MM.1S (cell line): ENCODE measurements at regions not wholly inside any gene's neighbourhood (a gene's known extent, or its start where the extent isn't known, plus 50 kb on each side); places are given as distances from the start of the nearest gene placed in this dataset.
"Not testable (repeated sequence)": the region's sequence is repeated elsewhere in the genome, so short reads cannot be mapped to it uniquely, and the experiment has no call there.

Experiments used
- DNase-seq: peaks from one replicate; pipeline ENCODE4 v3.0.0-alpha.2; 2015
- H2AFZ ChIP-seq: fragments of 300-600 bp; sonication (generic); 2 replicates; pipeline ENCODE4 v1.6.0; 2016; ENCODE audit warnings: antibody characterized with exemption, low read length
- H3F3A ChIP-seq: fragments of 300-600 bp; sonication (generic); 2 replicates; pipeline ENCODE4 v1.6.1; 2016; ENCODE audit warnings: mild to moderate bottlenecking, antibody characterized with exemption, low read length, moderate library complexity, mixed read lengths; ENCODE audit not compliant: insufficient read depth
- H3K27ac ChIP-seq: fragments of 300-600 bp; sonication (generic); 2 replicates; pipeline ENCODE4 v1.5.1; 2016; ENCODE audit warnings: mild to moderate bottlenecking, low read length
- H3K27me3 ChIP-seq: fragments of 300-600 bp; sonication (generic); replicated peaks from 2 replicates; pipeline ENCODE4 v1.6.0; 2016; ENCODE audit warnings: low read length; ENCODE audit not compliant: insufficient read depth
- H3K36me3 ChIP-seq: fragments of 300-600 bp; sonication (generic); replicated peaks from 2 replicates; pipeline ENCODE4 v1.6.1; 2016; ENCODE audit warnings: mild to moderate bottlenecking, low read length, mixed read lengths; ENCODE audit not compliant: insufficient read depth
- H3K4me1 ChIP-seq: fragments of 300-600 bp; sonication (generic); 2 replicates; pipeline ENCODE4 v1.6.1; 2016; ENCODE audit warnings: low read length, mixed read lengths
- H3K4me2 ChIP-seq: fragments of 300-600 bp; sonication (generic); 2 replicates; pipeline ENCODE4 v1.6.0; 2016; ENCODE audit warnings: low read depth, low read length
- H3K4me3 ChIP-seq: fragments of 300-600 bp; sonication (generic); 2 replicates; pipeline ENCODE4 v1.5.1; 2016; ENCODE audit warnings: low read length, mixed read lengths
- H3K79me2 ChIP-seq: fragments of 300-600 bp; sonication (generic); 2 replicates; pipeline ENCODE4 v1.6.1; 2016; ENCODE audit warnings: mixed run types, low read length, mixed read lengths
- H3K9ac ChIP-seq: fragments of 300-600 bp; sonication (generic); 2 replicates; pipeline ENCODE4 v1.6.1; 2016; ENCODE audit warnings: low read length, mixed read lengths
- H3K9me2 ChIP-seq: fragments of 300-600 bp; sonication (generic); replicated peaks from 2 replicates; pipeline ENCODE4 v1.6.1; 2016; ENCODE audit warnings: mild to moderate bottlenecking, low read length, mixed read lengths; ENCODE audit not compliant: insufficient read depth
- H3K9me3 ChIP-seq: fragments of 300-600 bp; sonication (generic); replicated peaks from 2 replicates; pipeline ENCODE4 v1.6.1; 2016; ENCODE audit warnings: mild to moderate bottlenecking, low read length, mixed read lengths; ENCODE audit not compliant: insufficient read depth
- H4K20me1 ChIP-seq: fragments of 300-600 bp; sonication (generic); 2 replicates; pipeline ENCODE4 v1.6.1; 2016; ENCODE audit warnings: mild to moderate bottlenecking, low read length, moderate library complexity, mixed read lengths; ENCODE audit not compliant: insufficient read depth
- CTCF ChIP-seq: fragments of 300-600 bp; sonication (generic); IDR thresholded peaks from 2 replicates; pipeline ENCODE4 v1.5.1; 2016; ENCODE audit warnings: antibody characterized with exemption, low read length, mixed read lengths
- EZH2 ChIP-seq: fragments of 300-600 bp; sonication (generic); optimal IDR thresholded peaks from 2 replicates; pipeline ENCODE3; 2017; ENCODE audit warnings: low read depth, mild to moderate bottlenecking, antibody characterized with exemption, low read length, mixed read lengths
- EZH2phosphoT487 ChIP-seq: fragments of 300-600 bp; sonication (generic); IDR thresholded peaks from 2 replicates; pipeline ENCODE4 v1.6.1; 2018; ENCODE audit warnings: antibody characterized with exemption, low read length

DNA sequence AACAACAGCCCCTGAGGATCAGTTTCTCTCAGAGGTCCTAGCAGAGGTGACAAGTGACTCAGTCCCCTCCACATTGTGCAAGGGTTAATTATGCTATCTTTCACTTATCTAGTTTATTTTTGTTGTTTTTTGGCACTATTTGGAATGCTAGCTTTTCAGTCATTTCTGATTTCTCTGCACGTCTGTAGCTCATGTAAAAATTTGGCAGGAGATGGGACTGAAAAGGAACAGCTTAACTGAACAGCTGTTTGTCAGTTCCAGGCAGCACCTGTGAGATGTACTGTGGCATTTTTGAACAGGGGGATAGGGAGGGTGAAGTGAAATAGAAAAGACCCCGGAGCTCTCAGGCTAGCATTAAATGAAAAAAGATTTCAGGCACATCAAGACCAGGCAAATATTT is 313.5 kb downstream of the SUCLA2 start:
- no peak overlapping the region for H3K9ac ChIP-seq
- H3K4me3 ChIP-seq, result no peak overlapping the region
- no peaks in the 10 kb centered on the region for H3K9me2 ChIP-seq
- no peak for DNase-seq
- H3K9me3 ChIP-seq, result no peaks in the 10 kb centered on the region
- H4K20me1 ChIP-seq, result no peaks in the 10 kb centered on the region
- H3K36me3 ChIP-seq, result no peaks in the 10 kb centered on the region
- TF ChIP-seq EZH2phosphoT487 (no peak), CTCF (no peak), EZH2 (no peak)
- no peak overlapping the region for H3K27ac ChIP-seq
- no peaks in the 10 kb centered on the region for H3F3A ChIP-seq
- no peak overlapping the region for H2AFZ ChIP-seq
- H3K4me1 ChIP-seq, result no peaks in the 10 kb centered on the region
- H3K79me2 ChIP-seq, result no peaks in the 10 kb centered on the region
- no peak overlapping the region for H3K4me2 ChIP-seq
- H3K27me3 ChIP-seq, result no peaks in the 10 kb centered on the region

DNA sequence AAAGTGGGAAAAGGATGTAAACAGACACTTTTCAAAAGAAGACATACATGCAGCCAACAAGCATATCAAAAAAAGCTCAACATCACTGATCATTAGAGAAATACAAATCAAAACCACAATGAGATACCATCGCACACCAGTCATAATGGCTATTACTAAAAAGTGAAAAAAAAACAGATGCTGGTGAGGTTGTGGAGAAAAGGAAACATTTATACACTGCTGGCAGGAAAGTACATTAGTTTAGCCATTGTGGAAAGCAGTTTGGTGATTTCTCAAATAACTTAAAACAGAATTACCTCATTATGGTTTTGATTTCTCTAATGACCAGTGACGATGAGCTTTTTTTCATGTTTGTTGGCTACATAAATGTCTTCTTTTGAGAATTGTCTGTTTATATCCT is 315.9 kb downstream of the SUCLA2 start:
- not testable (repeated sequence) for DNase-seq, H3K4me1 ChIP-seq, H3K9me2 ChIP-seq, H3K4me3 ChIP-seq, H3K9ac ChIP-seq, H3K9me3 ChIP-seq, H3K4me2 ChIP-seq, H3K27ac ChIP-seq, H3K79me2 ChIP-seq, H4K20me1 ChIP-seq, H3K36me3 ChIP-seq, H3F3A ChIP-seq, H3K27me3 ChIP-seq, H2AFZ ChIP-seq

DNA sequence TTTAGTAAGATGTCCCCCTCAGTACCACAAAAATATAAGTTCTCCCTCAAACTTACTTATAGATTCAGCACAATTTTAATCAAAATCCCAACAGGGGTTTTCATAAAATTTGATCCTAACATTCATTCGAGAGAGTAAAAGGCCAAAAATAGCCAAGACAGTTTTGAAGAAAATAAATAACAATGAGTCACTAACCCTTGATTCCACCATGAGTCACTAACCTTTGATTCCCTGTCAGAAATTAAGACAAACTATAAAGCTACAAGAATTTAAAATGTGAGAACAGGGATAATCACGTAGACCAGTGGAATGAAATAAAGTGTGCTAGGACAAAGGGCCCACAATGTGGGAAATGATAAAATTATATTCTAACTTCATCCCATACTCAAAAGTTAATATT is 320.3 kb downstream of the SUCLA2 start:
- Histone ChIP-seq H3K9me2 (no peaks in the 10 kb centered on the region), H3K9ac (no peak overlapping the region), H3K27ac (no peak overlapping the region), H3K27me3 (no peaks in the 10 kb centered on the region), H4K20me1 (no peaks in the 10 kb centered on the region), H3K4me2 (no peak overlapping the region), H3K9me3 (no peaks in the 10 kb centered on the region), H2AFZ (no peak overlapping the region), H3K4me3 (no peak overlapping the region), H3F3A (no peaks in the 10 kb centered on the region), H3K36me3 (no peaks in the 10 kb centered on the region), H3K4me1 (no peaks in the 10 kb centered on the region), H3K79me2 (no peaks in the 10 kb centered on the region)
- TF ChIP-seq EZH2phosphoT487 (no peak), EZH2 (no peak), CTCF (no peak)
- no peak for DNase-seq

GRCh38 chr13:47679401-47679800 is 321.7 kb downstream of the SUCLA2 start:
- no peaks in the 10 kb centered on the region for H3K36me3 ChIP-seq
- no peak overlapping the region for H3K4me2 ChIP-seq
- H4K20me1 ChIP-seq, result no peaks in the 10 kb centered on the region
- no peaks in the 10 kb centered on the region for H3K4me1 ChIP-seq
- TF ChIP-seq CTCF (no peak), EZH2 (no peak), EZH2phosphoT487 (no peak)
- no peak overlapping the region for H3K27ac ChIP-seq
- H3F3A ChIP-seq, result no peaks in the 10 kb centered on the region
- no peaks in the 10 kb centered on the region for H3K9me3 ChIP-seq
- no peaks in the 10 kb centered on the region for H3K27me3 ChIP-seq
- no peak overlapping the region for H2AFZ ChIP-seq
- H3K9ac ChIP-seq, result no peak overlapping the region
- no peaks in the 10 kb centered on the region for H3K9me2 ChIP-seq
- DNase-seq, result no peak
- H3K79me2 ChIP-seq, result no peaks in the 10 kb centered on the region
- no peak overlapping the region for H3K4me3 ChIP-seq
